ENCODE measurements at regions not wholly inside any gene's neighbourhood (a gene's known extent, or its start where the extent isn't known, plus 50 kb on each side); places are given as distances from the start of the nearest gene placed in this dataset.

DNA sequence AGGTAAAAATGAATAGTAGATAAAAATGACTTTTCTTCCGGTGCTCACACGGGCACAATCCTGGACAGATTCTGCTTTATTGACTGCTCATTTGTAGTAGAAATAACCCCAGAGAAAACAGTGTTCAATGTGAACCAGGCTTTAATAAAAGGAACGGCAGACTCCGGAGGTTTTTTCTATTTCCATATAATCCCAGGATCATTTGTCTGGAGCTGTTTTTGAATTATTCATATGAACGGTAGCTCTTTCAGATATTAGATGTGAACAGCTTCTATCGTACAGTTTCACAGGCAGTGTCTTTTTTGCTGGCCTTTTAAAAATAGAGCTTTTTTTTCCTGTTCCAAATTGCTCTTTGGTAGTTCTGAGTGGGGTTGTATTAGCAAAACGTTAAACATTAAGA is 347.3 kb downstream of the MFSD1 start:
- no peaks in the 10 kb centered on the region for H3K9me3 ChIP-seq (ENCODE audit: control insufficient read depth, insufficient read depth, low read length)
- no peak overlapping the region for H3K4me2 ChIP-seq (ENCODE audit: low read length)
- H3K4me1 ChIP-seq (ENCODE audit: control insufficient read depth, low read length): no peaks in the 10 kb centered on the region
- H3K4me3 ChIP-seq (ENCODE audit: low read length): no peak overlapping the region
- no peak for TF ChIP-seq EZH2phosphoT487 (IDR thresholded peaks at IDR 0.05; ENCODE audit: borderline replicate concordance, low read length)
- TF ChIP-seq, protein P1, sequence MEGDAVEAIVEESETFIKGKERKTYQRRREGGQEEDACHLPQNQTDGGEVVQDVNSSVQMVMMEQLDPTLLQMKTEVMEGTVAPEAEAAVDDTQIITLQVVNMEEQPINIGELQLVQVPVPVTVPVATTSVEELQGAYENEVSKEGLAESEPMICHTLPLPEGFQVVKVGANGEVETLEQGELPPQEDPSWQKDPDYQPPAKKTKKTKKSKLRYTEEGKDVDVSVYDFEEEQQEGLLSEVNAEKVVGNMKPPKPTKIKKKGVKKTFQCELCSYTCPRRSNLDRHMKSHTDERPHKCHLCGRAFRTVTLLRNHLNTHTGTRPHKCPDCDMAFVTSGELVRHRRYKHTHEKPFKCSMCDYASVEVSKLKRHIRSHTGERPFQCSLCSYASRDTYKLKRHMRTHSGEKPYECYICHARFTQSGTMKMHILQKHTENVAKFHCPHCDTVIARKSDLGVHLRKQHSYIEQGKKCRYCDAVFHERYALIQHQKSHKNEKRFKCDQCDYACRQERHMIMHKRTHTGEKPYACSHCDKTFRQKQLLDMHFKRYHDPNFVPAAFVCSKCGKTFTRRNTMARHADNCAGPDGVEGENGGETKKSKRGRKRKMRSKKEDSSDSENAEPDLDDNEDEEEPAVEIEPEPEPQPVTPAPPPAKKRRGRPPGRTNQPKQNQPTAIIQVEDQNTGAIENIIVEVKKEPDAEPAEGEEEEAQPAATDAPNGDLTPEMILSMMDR (IDR thresholded peaks at IDR 0.05; ENCODE audit: low read depth, low read length, poor library complexity, severe bottlenecking): no peak
- no peaks in the 10 kb centered on the region for H3F3A ChIP-seq (ENCODE audit: control insufficient read depth, insufficient read depth)
- no peaks in the 10 kb centered on the region for H3K9me2 ChIP-seq (replicated peaks; ENCODE audit: control insufficient read depth, low read length)
- no peak overlapping the region for H3K27ac ChIP-seq (ENCODE audit: low read depth, low read length)
- H4K20me1 ChIP-seq (ENCODE audit: control insufficient read depth, insufficient read depth, low read depth, low read length): no peaks in the 10 kb centered on the region
- no peaks in the 10 kb centered on the region for H3K27me3 ChIP-seq (ENCODE audit: control insufficient read depth, low read length)
- H3K79me2 ChIP-seq (ENCODE audit: control insufficient read depth, low read length): no peaks in the 10 kb centered on the region
- H3K36me3 ChIP-seq (ENCODE audit: control insufficient read depth, low read length): no peaks in the 10 kb centered on the region

DNA sequence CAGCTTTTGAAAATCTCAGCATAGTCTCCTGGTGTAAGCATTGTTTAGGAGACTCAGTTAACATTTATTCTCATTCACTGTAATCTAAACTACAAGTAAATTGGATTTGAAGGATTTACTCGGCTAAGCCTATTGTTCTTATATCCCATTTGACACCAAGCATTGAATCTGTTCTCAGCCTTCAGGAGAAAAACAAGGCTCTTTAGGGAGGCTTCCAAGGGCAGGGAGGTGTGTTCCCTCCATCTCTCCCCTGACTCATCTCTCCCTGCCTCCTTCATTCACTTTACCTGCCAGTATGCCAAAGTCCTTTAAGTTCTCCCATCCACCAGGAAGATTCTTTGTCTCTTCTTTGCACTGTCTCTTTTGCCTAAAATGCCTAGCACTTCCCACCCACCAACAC is 347.8 kb downstream of the MFSD1 start:
- Histone ChIP-seq H3K4me2 (ENCODE audit: low read length) (no peak overlapping the region), H3K9me3 (ENCODE audit: control insufficient read depth, insufficient read depth, low read length) (no peaks in the 10 kb centered on the region), H3K27ac (ENCODE audit: low read depth, low read length) (no peak overlapping the region), H3K36me3 (ENCODE audit: control insufficient read depth, low read length) (no peaks in the 10 kb centered on the region), H3K4me1 (ENCODE audit: control insufficient read depth, low read length) (no peaks in the 10 kb centered on the region), H3K27me3 (ENCODE audit: control insufficient read depth, low read length) (no peaks in the 10 kb centered on the region), H3K79me2 (ENCODE audit: control insufficient read depth, low read length) (no peaks in the 10 kb centered on the region), H3K9me2 (replicated peaks; ENCODE audit: control insufficient read depth, low read length) (no peaks in the 10 kb centered on the region), H3K4me3 (ENCODE audit: low read length) (no peak overlapping the region), H4K20me1 (ENCODE audit: control insufficient read depth, insufficient read depth, low read depth, low read length) (no peaks in the 10 kb centered on the region), H3F3A (ENCODE audit: control insufficient read depth, insufficient read depth) (no peaks in the 10 kb centered on the region)
- TF ChIP-seq, protein P1 (IDR thresholded peaks at IDR 0.05; ENCODE audit: low read depth, low read length, poor library complexity, severe bottlenecking): no peak
- no peak for TF ChIP-seq EZH2phosphoT487 (IDR thresholded peaks at IDR 0.05; ENCODE audit: borderline replicate concordance, low read length)

DNA sequence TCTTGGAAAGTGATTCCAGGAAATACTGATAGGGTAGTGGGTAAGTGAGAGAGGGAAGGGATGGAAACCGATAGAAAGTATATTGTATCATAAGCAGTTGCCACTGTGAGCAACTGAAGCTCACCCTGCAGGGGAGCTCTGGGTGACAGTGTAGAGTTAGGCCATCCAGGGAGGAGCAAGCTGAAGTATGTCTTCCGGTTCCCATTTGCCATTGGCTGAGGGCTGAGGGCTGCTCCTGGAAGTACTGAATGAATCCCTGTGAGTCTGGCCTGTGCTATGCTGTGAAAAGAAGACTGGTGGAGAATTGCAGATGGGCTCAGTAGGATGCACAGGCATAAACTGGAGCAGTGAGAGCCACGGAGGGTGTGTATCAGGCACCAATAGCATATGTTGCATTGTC is 348.3 kb downstream of the MFSD1 start:
- no peak overlapping the region for H3K4me2 ChIP-seq (ENCODE audit: low read length)
- TF ChIP-seq, protein P1 (IDR thresholded peaks at IDR 0.05; ENCODE audit: low read depth, low read length, poor library complexity, severe bottlenecking): no peak
- TF ChIP-seq EZH2phosphoT487 (IDR thresholded peaks at IDR 0.05; ENCODE audit: borderline replicate concordance, low read length): no peak
- no peaks in the 10 kb centered on the region for H3K36me3 ChIP-seq (ENCODE audit: control insufficient read depth, low read length)
- no peaks in the 10 kb centered on the region for H3K4me1 ChIP-seq (ENCODE audit: control insufficient read depth, low read length)
- H3F3A ChIP-seq (ENCODE audit: control insufficient read depth, insufficient read depth): no peaks in the 10 kb centered on the region
- no peak overlapping the region for H3K27ac ChIP-seq (ENCODE audit: low read depth, low read length)
- no peaks in the 10 kb centered on the region for H3K9me3 ChIP-seq (ENCODE audit: control insufficient read depth, insufficient read depth, low read length)
- no peaks in the 10 kb centered on the region for H4K20me1 ChIP-seq (ENCODE audit: control insufficient read depth, insufficient read depth, low read depth, low read length)
- H3K4me3 ChIP-seq (ENCODE audit: low read length): no peak overlapping the region
- no peaks in the 10 kb centered on the region for H3K79me2 ChIP-seq (ENCODE audit: control insufficient read depth, low read length)
- H3K27me3 ChIP-seq (ENCODE audit: control insufficient read depth, low read length): no peaks in the 10 kb centered on the region
- H3K9me2 ChIP-seq (replicated peaks; ENCODE audit: control insufficient read depth, low read length): no peaks in the 10 kb centered on the region

DNA sequence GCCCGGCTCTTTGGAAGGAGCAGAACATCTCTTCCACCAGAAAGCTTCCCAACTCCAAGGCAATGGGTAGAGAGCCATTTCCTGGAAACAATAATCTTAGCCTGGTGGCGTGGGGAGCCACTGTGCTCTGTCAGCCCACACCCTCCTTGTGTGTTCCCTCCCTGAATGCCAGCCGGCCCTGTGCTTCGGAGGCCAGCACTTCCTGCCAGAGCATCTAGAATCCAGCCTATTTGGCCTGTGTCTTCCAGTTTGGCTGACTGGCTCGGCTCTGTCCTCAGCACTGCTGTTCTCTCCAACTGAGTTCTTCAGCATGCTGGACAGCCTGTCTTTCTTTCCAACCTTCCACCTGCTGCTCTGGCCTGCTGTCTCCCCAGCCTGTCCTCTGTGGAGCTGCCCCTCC is 349.3 kb downstream of the MFSD1 start:
- Histone ChIP-seq H3K27ac (ENCODE audit: low read depth, low read length) (no peak overlapping the region), H3K79me2 (ENCODE audit: control insufficient read depth, low read length) (no peaks in the 10 kb centered on the region), H3K27me3 (ENCODE audit: control insufficient read depth, low read length) (no peaks in the 10 kb centered on the region), H3K9me2 (replicated peaks; ENCODE audit: control insufficient read depth, low read length) (no peaks in the 10 kb centered on the region), H3K4me3 (ENCODE audit: low read length) (no peak overlapping the region), H3K4me1 (ENCODE audit: control insufficient read depth, low read length) (no peaks in the 10 kb centered on the region), H3F3A (ENCODE audit: control insufficient read depth, insufficient read depth) (no peaks in the 10 kb centered on the region), H3K36me3 (ENCODE audit: control insufficient read depth, low read length) (no peaks in the 10 kb centered on the region), H3K9me3 (ENCODE audit: control insufficient read depth, insufficient read depth, low read length) (no peaks in the 10 kb centered on the region), H4K20me1 (ENCODE audit: control insufficient read depth, insufficient read depth, low read depth, low read length) (no peaks in the 10 kb centered on the region), H3K4me2 (ENCODE audit: low read length) (no peak overlapping the region)
- TF ChIP-seq, protein P1 (IDR thresholded peaks at IDR 0.05; ENCODE audit: low read depth, low read length, poor library complexity, severe bottlenecking): no peak
- TF ChIP-seq EZH2phosphoT487 (IDR thresholded peaks at IDR 0.05; ENCODE audit: borderline replicate concordance, low read length): no peak

Data from DOHH2 (cell line).